SK-N-SH (cell line): ENCODE measurements at regions not wholly inside any gene's neighbourhood (a gene's known extent, or its start where the extent isn't known, plus 50 kb on each side); places are given as distances from the start of the nearest gene placed in this dataset.
A peak's percentile ranks its signal among the peaks of the same experiment; 100 is the strongest.

Experiments
- CTCF ChIA-PET: fragments of 300-600, 350-600 bp; formaldehyde crosslinking; extraction: SDS; loops from one replicate; lab custom pipeline; 2021; lab: Yijun Ruan, JAX
- POLR2A ChIA-PET: fragments of 350-600 bp; sonication (Branson Sonifier 250); formaldehyde crosslinking; extraction: SDS; loops from one replicate; lab custom pipeline; 2020; ENCODE audit warnings: antibody characterized with exemption, inconsistent platforms; lab: Yijun Ruan, JAX
- DNase-seq: peaks from one replicate; pipeline ENCODE4 v3.0.0; 2012
- H2AFZ ChIP-seq: fragments of 200-600 bp; sonication (generic); 2 replicates; pipeline ENCODE4 v1.8.1; 2016; ENCODE audit warnings: antibody characterized with exemption, mild to moderate bottlenecking, low read depth
- H3F3A ChIP-seq: fragments of 200-600 bp; sonication (generic); replicated peaks from 2 replicates; pipeline ENCODE3; 2016; ENCODE audit warnings: antibody characterized with exemption, mild to moderate bottlenecking; ENCODE audit not compliant: insufficient read depth
- H3K27ac ChIP-seq, 2 experiments: fragments of 200-500 bp in 1 of 2; fragments of 200-600 bp in 1 of 2; sonication (Bioruptor generic) in 1 of 2; sonication (generic), shearing (Covaris generic) in 1 of 2; 2 replicates each; pipeline versions ENCODE4 v1.5.1 to v1.6.1; 2014 to 2016; ENCODE audit warnings: low read depth in 2 of 2, inconsistent platforms in 1 of 2, low read length in 1 of 2, mild to moderate bottlenecking in 1 of 2, mixed read lengths in 1 of 2
- H3K27me3 ChIP-seq: fragments of 200-600 bp; sonication (generic), shearing (Covaris generic); 2 replicates; pipeline ENCODE4 v1.6.1; 2016; ENCODE audit warnings: mixed run types; ENCODE audit not compliant: insufficient read depth
- H3K36me3 ChIP-seq, 2 experiments: fragments of 200-500 bp in 1 of 2; fragments of 200-600 bp in 1 of 2; sonication (Bioruptor generic) in 1 of 2; sonication (generic) in 1 of 2; replicated peaks in 1 of 2; 2 replicates each; pipeline versions ENCODE3 to v1.5.1; 2014 to 2016; ENCODE audit warnings: low read length in 1 of 2, mild to moderate bottlenecking in 1 of 2; ENCODE audit not compliant: insufficient read depth in 2 of 2, control insufficient read depth in 1 of 2
- H3K4me1 ChIP-seq, 2 experiments: fragments of 200-500 bp in 1 of 2; fragments of 200-600 bp in 1 of 2; sonication (Bioruptor generic) in 1 of 2; sonication (generic), shearing (Covaris generic) in 1 of 2; 2 replicates each; pipeline versions ENCODE4 v1.5.1 to v1.6.1; 2014 to 2016; ENCODE audit warnings: low read depth in 1 of 2, low read length in 1 of 2, mixed run types in 1 of 2; ENCODE audit not compliant: insufficient read depth in 2 of 2, control insufficient read depth in 1 of 2
- H3K4me2 ChIP-seq: fragments of 200-600 bp; sonication (generic), shearing (Covaris generic); 2 replicates; pipeline ENCODE4 v1.6.1; 2017; ENCODE audit warnings: mixed run types
- H3K4me3 ChIP-seq, 2 experiments: fragments of 200-500 bp in 1 of 2; fragments of 200-600 bp in 1 of 2; sonication (Bioruptor generic) in 1 of 2; sonication (generic), shearing (Covaris generic) in 1 of 2; 2 replicates each; pipeline versions ENCODE4 v1.5.1 to v1.8.1; 2014 to 2016; ENCODE audit warnings: low read depth in 2 of 2, inconsistent platforms in 1 of 2, low read length in 1 of 2, mild to moderate bottlenecking in 1 of 2, mixed read lengths in 1 of 2, moderate library complexity in 1 of 2
- H3K79me2 ChIP-seq: fragments of 200-600 bp; sonication (generic); 2 replicates; pipeline ENCODE4 v1.8.1; 2017; ENCODE audit warnings: mild to moderate bottlenecking; ENCODE audit not compliant: insufficient read depth
- H3K9ac ChIP-seq: fragments of 200-600 bp; sonication (generic); 2 replicates; pipeline ENCODE4 v1.6.1; 2017; ENCODE audit warnings: mixed run types
- H3K9me2 ChIP-seq: fragments of 200-600 bp; sonication (generic); 2 replicates; pipeline ENCODE4 v1.6.1; 2017; ENCODE audit warnings: mixed run types
- H3K9me3 ChIP-seq: fragments of 200-600 bp; sonication (generic); 2 replicates; pipeline ENCODE4 v1.6.1; 2017; ENCODE audit warnings: mixed run types, mild to moderate bottlenecking, moderate library complexity
- H4K20me1 ChIP-seq: fragments of 200-600 bp; sonication (generic); 2 replicates; pipeline ENCODE4 v1.6.1; 2017; ENCODE audit warnings: mild to moderate bottlenecking, mixed run types; ENCODE audit not compliant: insufficient read depth
- CTCF ChIP-seq: fragments of 200-600 bp; sonication (generic); IDR thresholded peaks from 2 replicates; pipeline ENCODE4 v1.6.1; 2017; ENCODE audit warnings: antibody characterized with exemption, mild to moderate bottlenecking, moderate library complexity
- FOXJ3 ChIP-seq: sonication (generic); formaldehyde crosslinking; IDR thresholded peaks from 2 replicates; pipeline ENCODE4 v1.5.1; 2020; ENCODE audit warnings: mild to moderate bottlenecking, missing genetic modification reagents
- GATA2 ChIP-seq: sonication (generic); formaldehyde crosslinking; IDR thresholded peaks from 2 replicates; pipeline ENCODE4 v1.5.0; 2020; ENCODE audit warnings: mild to moderate bottlenecking, missing genetic modification reagents
- JUND ChIP-seq: IDR thresholded peaks from 2 replicates; pipeline ENCODE4 v1.4.0; 2012
- MEF2A ChIP-seq: IDR thresholded peaks from 2 replicates; pipeline ENCODE4 v1.4.0; 2012; ENCODE audit warnings: low read depth, borderline replicate concordance
- MXI1 ChIP-seq: IDR thresholded peaks from 2 replicates; pipeline ENCODE4 v1.6.1; 2012; ENCODE audit warnings: mild to moderate bottlenecking, low read depth, low read length, improper control_type of control experiment
- NFIC ChIP-seq: IDR thresholded peaks from 2 replicates; pipeline ENCODE4 v1.4.0; 2012; ENCODE audit warnings: borderline replicate concordance
- RAD21 ChIP-seq: IDR thresholded peaks from 2 replicates; pipeline ENCODE4 v1.6.1; 2012; ENCODE audit warnings: mild to moderate bottlenecking, low read length
- RCOR1 ChIP-seq: fragments of 150-350 bp; IDR thresholded peaks from 2 replicates; pipeline ENCODE4 v1.6.1; 2017; ENCODE audit warnings: antibody characterized with exemption, low read length
- SMC3 ChIP-seq: IDR thresholded peaks from 2 replicates; pipeline ENCODE4 v1.6.1; 2012; ENCODE audit warnings: low read depth, low read length, improper control_type of control experiment
- TEAD4 ChIP-seq: IDR thresholded peaks from 2 replicates; pipeline ENCODE4 v1.4.0; 2012; ENCODE audit warnings: mild to moderate bottlenecking, borderline replicate concordance; ENCODE audit not compliant: insufficient read depth
- YY1 ChIP-seq: IDR thresholded peaks from 2 replicates; pipeline ENCODE4 v1.4.0; 2012; ENCODE audit warnings: low read depth, mild to moderate bottlenecking
- WGBS: methylation state at CpG from one replicate; pipeline ENCODE4 v1.1.6; 2017; ENCODE audit warnings: low lambda C conversion rate; 5-methylcytosine and 5-hydroxymethylcytosine counted together
- TF ChIP-seq, protein P1 (sequence below): IDR thresholded peaks from 2 replicates; pipeline ENCODE4; 2012

DNA sequence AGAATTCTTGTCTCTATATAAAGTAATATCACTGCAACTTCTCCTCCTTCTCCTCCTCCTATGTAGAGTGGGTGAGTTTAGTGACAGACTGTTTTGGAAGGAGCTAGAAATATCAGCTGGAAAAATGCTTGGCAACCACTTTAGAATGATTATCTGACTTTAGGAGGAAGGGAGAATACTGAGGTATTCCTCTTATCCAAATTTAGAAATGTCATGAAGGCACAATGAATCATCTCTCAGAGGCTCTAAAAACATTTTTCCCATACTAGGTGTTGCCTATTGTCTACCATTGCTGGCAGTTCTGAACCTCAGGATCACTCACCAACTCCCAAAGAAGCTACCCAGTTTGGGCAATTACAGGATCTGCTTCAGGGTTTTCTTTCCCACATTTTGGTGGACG is 306.6 kb upstream of the ATP2B1 start:
- no peaks in the 10 kb centered on the region for H3K36me3 ChIP-seq
- no peaks in the 10 kb centered on the region for H4K20me1 ChIP-seq
- no peaks in the 10 kb centered on the region for H3K27me3 ChIP-seq
- H3F3A ChIP-seq: no peaks in the 10 kb centered on the region
- no peak overlapping the region for H3K9ac ChIP-seq
- ChIA-PET CTCF (interaction anchor here (0.6 to 1.3 kb wide), 4 partner anchors 8 to 472 kb away, joined by 3 to 5 read pairs (median 4); no protein-coding TSS in a partner anchor), POLR2A (interaction anchor here (1.2 kb wide), 1 partner anchor 306 kb away, joined by 3 read pairs; no protein-coding TSS in a partner anchor)
- H3K4me1 ChIP-seq: peaks cover 0 to 5% of the 10 kb centered on the region in 2 experiments; a peak in 3 of 4 replicates
- peak overlapping the region in 1 of 2 experiments; percentile 30; a peak in 2 of 4 replicates for H3K27ac ChIP-seq
- no peak for DNase-seq
- no peaks in the 10 kb centered on the region for H3K9me3 ChIP-seq
- no peak overlapping the region for H3K4me3 ChIP-seq
- H2AFZ ChIP-seq: no peak overlapping the region
- H3K9me2 ChIP-seq: no peaks in the 10 kb centered on the region
- no peak overlapping the region for H3K4me2 ChIP-seq
- 71% methylated on average over 1 of the region's 1 CpG for WGBS
- no peak for TF ChIP-seq MXI1
- TF ChIP-seq MEF2A: 0 out of 2 replicates have a peak, but pooled peaks have one; percentile 19
- H3K79me2 ChIP-seq: no peaks in the 10 kb centered on the region

GRCh38 chr12:90013409-90013808 is 304.8 kb upstream of the ATP2B1 start:
- Histone ChIP-seq H3K4me3 (no peak overlapping the region), H3K4me2 (no peak overlapping the region), H2AFZ (no peak overlapping the region), H3K9me2 (no peaks in the 10 kb centered on the region), H3K27ac (peak overlapping the region in 1 of 2 experiments; percentile 12; a peak in 1 of 4 replicates), H3K4me1 (peaks cover 0 to 5% of the 10 kb centered on the region in 2 experiments; a peak in 3 of 4 replicates), H3K36me3 (no peaks in the 10 kb centered on the region), H3K27me3 (no peaks in the 10 kb centered on the region), H4K20me1 (no peaks in the 10 kb centered on the region), H3F3A (no peaks in the 10 kb centered on the region), H3K9ac (no peak overlapping the region), H3K9me3 (no peaks in the 10 kb centered on the region), H3K79me2 (no peaks in the 10 kb centered on the region)
- ChIA-PET POLR2A (no interaction called here), CTCF (interaction anchor here (0.6 to 2.1 kb wide), 7 partner anchors 10 to 931 kb away, joined by 3 to 6 read pairs (median 3); no protein-coding TSS in a partner anchor)
- no peak for DNase-seq
- TF ChIP-seq MXI1 (no peak), TEAD4 (no peak), NFIC (no peak), GATA2 (CRISPR knock-in tag) (no peak), FOXJ3 (CRISPR knock-in tag) (no peak), SMC3 (peak; percentile 14; the same call in 1 of the 2 replicates), YY1 (no peak), RAD21 (peak; percentile 48), RCOR1 (no peak)
- TF ChIP-seq, protein P1, sequence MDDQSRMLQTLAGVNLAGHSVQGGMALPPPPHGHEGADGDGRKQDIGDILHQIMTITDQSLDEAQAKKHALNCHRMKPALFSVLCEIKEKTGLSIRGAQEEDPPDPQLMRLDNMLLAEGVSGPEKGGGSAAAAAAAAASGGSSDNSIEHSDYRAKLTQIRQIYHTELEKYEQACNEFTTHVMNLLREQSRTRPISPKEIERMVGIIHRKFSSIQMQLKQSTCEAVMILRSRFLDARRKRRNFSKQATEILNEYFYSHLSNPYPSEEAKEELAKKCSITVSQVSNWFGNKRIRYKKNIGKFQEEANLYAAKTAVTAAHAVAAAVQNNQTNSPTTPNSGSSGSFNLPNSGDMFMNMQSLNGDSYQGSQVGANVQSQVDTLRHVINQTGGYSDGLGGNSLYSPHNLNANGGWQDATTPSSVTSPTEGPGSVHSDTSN: no peak

GRCh38 chr12:90010089-90010488 is 301.5 kb upstream of the ATP2B1 start:
- Histone ChIP-seq H3K4me1 (peaks cover 0 to 3% of the 10 kb centered on the region in 2 experiments; a peak in 2 of 4 replicates), H3K9me2 (no peaks in the 10 kb centered on the region), H3K9me3 (no peaks in the 10 kb centered on the region), H3K36me3 (no peaks in the 10 kb centered on the region), H3K27me3 (no peaks in the 10 kb centered on the region), H3K79me2 (no peaks in the 10 kb centered on the region), H3K9ac (no peak overlapping the region), H2AFZ (no peak overlapping the region), H3K27ac (no peak overlapping the region)
- CTCF ChIA-PET: interaction anchor here (0.8 to 1.8 kb wide), 3 partner anchors 10 to 844 kb away, joined by 3 to 7 read pairs (median 3); no protein-coding TSS in a partner anchor
- no peak for DNase-seq
- WGBS: 88% methylated on average over 3 of the region's 3 CpGs
- TF ChIP-seq CTCF (peak; percentile 56), JUND (no peak), RAD21 (peak; percentile 61), MXI1 (no peak), SMC3 (peak; percentile 42)
- TF ChIP-seq, protein P1: no peak
- TF ChIP-seq, all 33 proteins: peak for 3
- no peak overlapping the region for H3K4me2 ChIP-seq
- no peak overlapping the region for H3K4me3 ChIP-seq
- no peaks in the 10 kb centered on the region for H4K20me1 ChIP-seq
- POLR2A ChIA-PET: no interaction called here
- no peaks in the 10 kb centered on the region for H3F3A ChIP-seq
